Sigmoid colon (tissue), 4 donors: ENCODE measurements at regions not wholly inside any gene's neighbourhood (a gene's known extent, or its start where the extent isn't known, plus 50 kb on each side); places are given as distances from the start of the nearest gene placed in this dataset.

Experiments used
- EP300 ChIP-seq, 4 donors: sonication (generic); formaldehyde crosslinking; IDR thresholded peaks; one replicate each; pipeline ENCODE4 v1.6.1; 2017; ENCODE audit warnings: antibody characterized with exemption in 4 of 4
- POLR2A ChIP-seq, 2 donors: fragments of 450-650 bp; IDR thresholded peaks; one replicate each; pipeline ENCODE4 v1.6.1; 2016; ENCODE audit warnings: antibody characterized with exemption in 2 of 2, mild to moderate bottlenecking in 2 of 2, moderate library complexity in 2 of 2
- POLR2AphosphoS5 ChIP-seq, 4 donors: sonication (generic); formaldehyde crosslinking; IDR thresholded peaks; one replicate each; pipeline ENCODE4 v1.6.1; 2017; ENCODE audit warnings: antibody characterized with exemption in 4 of 4
- TF ChIP-seq, protein P1 (sequence below), 4 experiments: fragments of 450-650 bp in 3 of 4; fragments of 200-600 bp in 1 of 4; IDR thresholded peaks; one replicate each; pipeline ENCODE4 v1.5.1; 2016 to 2019; ENCODE audit warnings: antibody characterized with exemption in 4 of 4, mild to moderate bottlenecking in 3 of 4, moderate library complexity in 2 of 4

DNA sequence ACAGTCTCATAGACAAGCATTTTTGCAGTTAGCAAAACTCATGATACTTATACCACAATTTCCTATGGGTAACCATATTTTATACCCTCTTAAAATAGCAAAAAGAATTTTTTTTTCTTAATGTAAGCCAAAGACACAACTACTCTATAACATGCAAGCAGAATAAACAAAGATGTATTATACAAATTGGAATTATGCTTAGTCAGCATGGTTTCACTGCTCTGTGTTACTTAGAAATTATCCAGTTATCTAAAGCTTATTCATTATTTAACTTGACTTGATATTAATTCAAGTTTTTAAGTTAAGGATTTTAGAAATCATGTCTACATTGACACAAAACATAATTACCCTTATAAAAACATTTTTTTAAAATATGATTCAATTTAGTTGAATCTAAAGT is 449.8 kb upstream of the CDH2 start:
- TF ChIP-seq POLR2A (IDR thresholded peaks at IDR 0.05) (no peak), POLR2AphosphoS5 (IDR thresholded peaks at IDR 0.05) (no peak), EP300 (IDR thresholded peaks at IDR 0.05) (no peak)
- TF ChIP-seq, protein P1, sequence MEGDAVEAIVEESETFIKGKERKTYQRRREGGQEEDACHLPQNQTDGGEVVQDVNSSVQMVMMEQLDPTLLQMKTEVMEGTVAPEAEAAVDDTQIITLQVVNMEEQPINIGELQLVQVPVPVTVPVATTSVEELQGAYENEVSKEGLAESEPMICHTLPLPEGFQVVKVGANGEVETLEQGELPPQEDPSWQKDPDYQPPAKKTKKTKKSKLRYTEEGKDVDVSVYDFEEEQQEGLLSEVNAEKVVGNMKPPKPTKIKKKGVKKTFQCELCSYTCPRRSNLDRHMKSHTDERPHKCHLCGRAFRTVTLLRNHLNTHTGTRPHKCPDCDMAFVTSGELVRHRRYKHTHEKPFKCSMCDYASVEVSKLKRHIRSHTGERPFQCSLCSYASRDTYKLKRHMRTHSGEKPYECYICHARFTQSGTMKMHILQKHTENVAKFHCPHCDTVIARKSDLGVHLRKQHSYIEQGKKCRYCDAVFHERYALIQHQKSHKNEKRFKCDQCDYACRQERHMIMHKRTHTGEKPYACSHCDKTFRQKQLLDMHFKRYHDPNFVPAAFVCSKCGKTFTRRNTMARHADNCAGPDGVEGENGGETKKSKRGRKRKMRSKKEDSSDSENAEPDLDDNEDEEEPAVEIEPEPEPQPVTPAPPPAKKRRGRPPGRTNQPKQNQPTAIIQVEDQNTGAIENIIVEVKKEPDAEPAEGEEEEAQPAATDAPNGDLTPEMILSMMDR (IDR thresholded peaks at IDR 0.05) = no peak
